ENCODE measurements at regions not wholly inside any gene's neighbourhood (a gene's known extent, or its start where the extent isn't known, plus 50 kb on each side); places are given as distances from the start of the nearest gene placed in this dataset.
A peak's percentile ranks its signal among the peaks of the same experiment; 100 is the strongest.
"Not testable (repeated sequence)": the region's sequence is repeated elsewhere in the genome, so short reads cannot be mapped to it uniquely, and the experiment has no call there.

DNA sequence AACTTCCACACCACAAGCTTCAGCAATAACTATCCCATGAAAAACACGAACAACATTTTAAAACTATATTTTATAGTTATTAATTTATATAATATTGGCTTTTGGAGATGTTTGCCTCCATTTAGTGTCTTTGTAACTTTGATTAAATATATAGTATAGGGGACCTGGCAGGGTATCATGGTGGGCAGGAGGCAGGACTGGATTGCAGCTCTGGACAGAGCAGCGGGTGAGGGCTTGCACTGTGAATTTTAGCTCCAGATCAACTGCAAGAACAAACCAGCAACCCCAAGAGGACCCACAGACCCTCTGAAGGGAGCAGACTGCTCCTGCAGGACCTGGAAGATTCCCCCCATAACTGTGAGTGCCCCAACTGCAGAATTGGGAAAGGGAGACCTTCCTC, 777.9 kb downstream of the KCNJ2 start:
- DNase-seq, result no peak

DNA sequence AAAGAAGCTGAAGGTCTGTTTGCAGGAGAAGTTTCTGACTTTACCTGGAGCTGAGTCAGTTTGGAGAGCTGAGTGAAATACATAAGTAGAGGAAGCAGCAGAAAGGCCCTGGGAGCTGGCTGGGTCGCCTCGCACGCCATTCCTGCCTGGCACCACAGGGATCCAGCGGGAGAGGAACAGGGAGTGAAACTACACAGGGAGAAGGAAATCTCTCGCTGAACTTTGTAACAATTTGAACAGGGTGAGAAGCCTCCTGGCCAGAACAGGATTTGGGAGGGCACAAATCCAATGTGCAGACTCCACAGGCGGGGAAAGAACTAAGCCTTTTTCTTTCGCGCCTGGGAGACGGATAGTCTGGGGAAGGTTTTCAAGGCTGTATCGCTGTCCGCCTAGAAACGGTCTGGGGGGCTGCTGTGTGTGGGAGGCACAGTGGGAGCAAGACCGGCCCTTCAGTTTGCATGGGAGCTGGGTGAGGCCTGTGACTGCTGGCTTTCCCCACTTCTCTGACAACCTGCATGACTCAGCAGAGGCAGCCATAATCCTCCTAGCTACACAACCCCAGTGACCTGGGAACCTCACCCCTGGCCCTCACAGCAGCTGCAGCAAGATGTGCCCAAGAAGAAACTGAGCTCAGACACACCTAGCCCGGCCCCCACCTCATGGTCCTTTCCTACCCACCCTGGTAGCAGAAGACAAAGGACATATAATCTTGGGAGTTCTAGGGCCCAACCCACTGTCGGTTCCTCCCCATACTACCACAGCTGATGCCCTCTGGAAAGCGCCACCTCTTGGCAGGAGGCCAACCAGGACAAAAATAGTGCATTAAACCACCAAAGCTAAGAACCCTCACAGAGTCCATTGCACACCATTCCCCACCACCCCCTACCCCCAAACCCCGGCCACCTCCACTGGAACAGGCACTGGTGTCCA, 778.6 kb downstream of the KCNJ2 start:
- DNase-seq, result no peak

- DNase-seq, result not testable (repeated sequence)
Measured at GRCh38 chr17:70953140-70953539, 783.8 kb downstream of the KCNJ2 start.

GRCh38 chr17:70955441-70955840, 786.1 kb downstream of the KCNJ2 start:
- DNase-seq, result no peak

GRCh38 chr17:70956726-70957125, 787.4 kb downstream of the KCNJ2 start:
- peak; percentile 26 for DNase-seq

DNA sequence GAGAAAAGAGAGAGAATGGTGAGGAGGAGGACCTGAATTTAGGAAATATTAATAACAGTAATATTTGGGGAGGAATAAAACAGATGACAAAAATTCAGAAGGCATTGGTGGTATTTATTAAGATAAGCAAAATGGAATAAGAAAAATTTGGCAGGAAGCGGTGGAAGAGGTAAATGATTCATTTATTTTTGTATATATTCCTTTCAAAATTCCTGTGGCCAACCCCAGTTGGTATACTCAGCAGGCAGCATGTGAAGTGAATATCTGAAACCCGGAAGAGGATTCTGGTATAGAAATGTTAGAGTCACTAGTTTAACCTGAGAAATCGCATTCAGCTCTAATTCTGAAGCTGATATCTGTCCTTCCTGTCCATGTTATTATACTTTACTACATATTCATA, 792.0 kb downstream of the KCNJ2 start:
- DNase-seq, result no peak

GRCh38 chr17:70968302-70968701, 799.0 kb downstream of the KCNJ2 start:
- no peak for DNase-seq

DNA sequence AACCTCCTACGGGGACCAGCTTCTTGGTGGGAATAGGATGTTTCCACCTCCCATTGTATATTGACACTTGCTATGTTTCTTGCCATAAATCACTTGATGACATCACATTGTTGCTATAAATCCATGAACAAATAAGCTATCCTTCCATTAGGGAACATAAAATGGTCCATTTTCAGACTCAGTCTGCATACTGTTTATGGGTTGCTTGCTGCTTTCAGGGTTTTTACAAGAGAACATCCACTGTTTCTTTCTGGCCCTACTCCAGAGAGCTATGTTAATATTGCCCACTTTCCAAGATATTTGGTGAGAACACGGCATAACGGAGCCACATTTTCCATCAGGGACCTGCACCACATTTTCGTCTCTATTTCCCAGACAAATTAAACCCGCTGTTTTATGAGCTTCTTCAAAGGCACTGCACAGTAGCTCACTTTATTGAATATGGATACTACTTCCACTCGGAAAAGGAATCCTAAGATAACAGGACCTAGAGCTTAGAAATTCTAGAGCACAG, 800.2 kb downstream of the KCNJ2 start:
- no peak for DNase-seq

DNA sequence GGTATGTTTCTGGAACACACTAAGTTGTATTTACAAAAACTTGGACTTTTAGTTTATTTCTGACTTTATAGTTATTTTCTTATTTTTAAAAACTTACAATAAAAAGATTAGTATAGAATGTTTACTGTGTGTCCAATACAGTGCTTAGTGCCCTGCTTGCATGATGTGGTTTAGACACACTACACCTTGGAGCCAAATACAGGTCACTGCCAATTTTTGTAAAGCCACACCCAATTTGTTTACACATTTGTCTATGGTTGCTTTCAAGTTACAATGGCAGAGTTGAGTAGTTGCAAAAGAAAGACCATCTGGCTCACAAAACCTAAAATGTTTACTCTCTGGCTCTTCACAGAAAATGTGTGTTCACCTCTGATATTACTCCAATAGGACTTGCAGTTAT, 807.1 kb downstream of the KCNJ2 start:
- DNase-seq, result no peak

DNA sequence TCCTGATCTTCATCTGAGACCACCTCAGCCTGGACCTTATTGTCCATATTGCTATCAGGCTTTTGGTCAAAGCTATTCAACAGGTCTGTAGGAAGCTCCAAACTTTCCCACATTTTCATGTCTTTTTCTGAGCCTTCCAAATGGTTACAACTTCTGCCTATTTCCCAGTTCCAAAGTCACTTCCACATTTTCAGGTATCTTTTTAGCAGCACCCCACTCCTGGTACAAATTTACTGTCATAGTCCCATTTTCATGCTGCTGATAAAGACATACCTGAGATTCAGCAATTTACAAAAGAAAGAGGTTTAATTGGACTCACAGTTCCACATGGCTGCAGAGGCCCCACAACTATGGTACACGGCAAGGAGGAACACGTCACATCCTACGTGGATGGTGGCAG, 815.5 kb downstream of the KCNJ2 start:
- DNase-seq, result no peak

GRCh38 chr17:70987867-70988340, 818.6 kb downstream of the KCNJ2 start:
- DNase-seq, result no peak

GRCh38 chr17:70988622-70989021, 819.3 kb downstream of the KCNJ2 start:
- DNase-seq, result no peak

DNA sequence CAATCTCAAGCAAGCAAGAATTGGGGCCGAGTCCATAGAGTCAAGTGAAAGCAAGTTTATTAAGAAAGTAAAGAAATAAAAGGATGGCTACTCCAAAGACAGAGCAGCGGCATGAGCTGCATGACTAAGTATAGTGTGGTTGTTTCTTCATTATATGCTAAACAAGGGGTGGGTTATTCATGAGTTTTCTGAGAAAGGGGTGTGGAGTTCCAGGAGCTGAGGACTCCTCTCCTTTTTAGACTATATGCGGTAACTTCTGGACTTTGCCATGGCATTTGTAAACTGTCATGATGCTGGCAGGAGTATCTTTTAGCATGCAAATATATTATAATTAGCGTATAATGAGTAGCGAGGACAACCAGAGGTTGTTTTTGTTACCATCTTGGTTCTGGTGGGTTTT, 819.9 kb downstream of the KCNJ2 start:
- DNase-seq, result no peak

DNA sequence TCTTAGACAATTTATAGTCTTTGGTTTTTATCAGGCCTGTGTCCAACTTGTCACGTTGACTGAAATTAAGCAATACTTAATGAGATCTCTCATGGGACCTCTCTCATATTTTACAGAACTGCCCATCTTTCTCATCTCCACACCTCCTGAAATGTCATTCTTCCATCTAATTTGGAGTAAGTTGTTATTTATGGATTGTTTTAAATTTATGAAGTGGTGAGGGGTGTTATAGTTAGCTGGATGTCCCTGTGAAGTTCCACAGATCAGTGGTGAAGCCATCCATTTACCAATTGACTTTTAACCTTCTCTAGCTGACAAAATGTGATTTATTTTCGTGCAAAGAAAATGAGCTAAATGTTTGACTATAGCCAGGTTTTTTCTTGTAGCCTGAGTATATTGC, 824.9 kb downstream of the KCNJ2 start:
- DNase-seq, result no peak

GRCh38 chr17:70995997-70996396, 826.7 kb downstream of the KCNJ2 start:
- no peak for DNase-seq

DNA sequence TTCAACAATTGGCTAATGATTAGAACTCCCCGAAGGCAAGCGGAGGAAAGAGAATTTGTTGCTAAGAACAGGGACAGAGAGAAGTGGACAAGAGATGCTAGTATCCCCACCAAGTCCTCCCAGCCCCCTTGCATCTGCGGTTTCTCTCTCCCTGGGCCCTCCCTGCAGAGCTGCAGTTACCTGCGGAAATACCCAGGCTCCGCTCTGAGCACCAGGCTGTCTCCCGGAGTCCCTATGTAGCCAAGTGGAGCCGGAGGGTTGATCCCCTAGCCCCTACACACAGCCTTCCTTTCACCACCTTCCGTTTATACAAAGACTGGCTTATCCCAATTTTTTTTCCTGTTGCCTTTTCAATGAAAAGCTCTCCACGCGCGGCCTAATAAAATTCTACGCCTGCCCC, 834.4 kb downstream of the KCNJ2 start:
- DNase-seq, result no peak

DNA sequence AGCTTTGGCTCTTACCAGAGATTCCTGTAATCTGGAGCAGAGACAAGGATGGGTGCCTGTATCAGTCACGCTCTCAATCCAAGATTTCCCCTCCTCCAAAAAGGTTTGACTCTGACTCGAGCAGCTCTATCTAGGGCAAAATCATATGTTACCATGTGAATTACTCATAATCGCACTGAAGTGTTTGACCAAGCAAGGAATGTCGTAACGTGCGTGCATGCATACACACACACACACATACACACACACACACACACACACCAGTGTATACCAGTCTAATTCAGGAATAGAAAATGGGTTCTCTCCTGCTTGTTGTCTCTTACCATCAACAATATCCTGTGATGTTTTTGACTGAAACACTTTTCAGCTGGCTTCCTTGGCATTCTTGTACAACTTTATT, 835.1 kb downstream of the KCNJ2 start:
- DNase-seq, result no peak

DNA sequence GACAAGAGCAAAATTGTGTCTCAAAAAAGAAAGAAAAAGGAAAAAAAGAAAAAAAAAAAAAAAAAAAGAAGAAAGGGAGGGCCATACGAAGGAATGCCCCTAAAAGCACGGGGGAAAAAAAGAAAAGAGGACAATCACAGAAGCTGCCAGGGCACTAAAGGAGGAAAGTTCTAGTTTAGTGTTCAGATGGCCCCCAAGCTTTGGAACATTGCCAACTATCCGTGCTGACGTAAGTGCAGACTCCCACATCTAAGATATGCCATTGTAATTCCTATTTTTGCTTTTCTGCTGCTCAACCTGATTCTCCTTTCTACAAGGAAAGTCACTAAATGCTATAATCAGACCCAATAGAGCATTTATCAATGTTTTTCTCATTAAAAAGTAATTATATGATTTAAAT, 842.1 kb downstream of the KCNJ2 start:
- no peak for DNase-seq

DNA sequence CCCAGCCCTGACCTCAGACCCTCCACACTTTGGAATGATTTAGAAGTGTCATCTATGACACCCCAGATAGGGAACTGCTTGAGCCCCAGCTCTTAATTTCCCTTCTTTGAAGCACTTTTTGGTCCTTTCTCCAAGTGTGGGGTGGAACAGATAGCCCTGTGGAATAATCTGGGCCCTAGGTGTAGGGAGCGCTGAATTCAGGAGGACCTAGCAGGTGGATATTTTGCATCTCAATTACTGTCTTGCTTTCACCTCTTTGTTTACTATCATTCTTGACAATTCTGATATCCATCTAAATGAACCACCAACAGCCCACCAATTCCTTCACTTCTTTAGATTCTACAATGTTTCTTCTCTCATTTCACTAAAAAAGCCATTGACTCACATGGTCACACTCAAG, 850.4 kb downstream of the KCNJ2 start:
- DNase-seq, result no peak

DNA sequence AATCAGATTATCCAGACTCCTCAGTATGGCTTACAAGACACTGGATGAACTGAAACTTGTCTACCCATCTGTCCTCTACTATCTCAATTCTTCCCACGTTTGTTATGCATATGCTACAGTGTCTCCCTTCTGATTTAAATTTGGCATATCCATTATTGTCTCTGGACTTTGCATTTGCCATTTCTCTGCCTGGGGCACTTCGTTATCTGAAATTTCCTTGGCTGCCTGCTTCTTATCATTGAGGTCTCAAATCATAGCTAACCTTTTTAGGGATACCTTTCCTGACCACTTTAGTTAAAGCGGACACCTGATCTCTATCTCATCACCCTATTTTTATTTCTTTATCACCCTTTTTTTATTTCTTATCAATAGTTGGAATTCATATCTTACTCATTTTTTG, 853.4 kb downstream of the KCNJ2 start:
- DNase-seq, result no peak

GRCh38 chr17:71023249-71024030, 854.1 kb downstream of the KCNJ2 start:
- no peak for DNase-seq

- no peak for DNase-seq
Measured at GRCh38 chr17:71024172-71024571, 854.8 kb downstream of the KCNJ2 start.

- DNase-seq, result no peak
Measured at GRCh38 chr17:71024969-71025368, 855.6 kb downstream of the KCNJ2 start.
